ENCODE measurements at regions not wholly inside any gene's neighbourhood (a gene's known extent, or its start where the extent isn't known, plus 50 kb on each side); places are given as distances from the start of the nearest gene placed in this dataset.

GRCh38 chr12:90390947-90391346 is 564.0 kb downstream of the CCER1 start:
- DNase-seq: no peak

GRCh38 chr12:90368081-90368480 is 586.9 kb downstream of the CCER1 start:
- DNase-seq: no peak

DNA sequence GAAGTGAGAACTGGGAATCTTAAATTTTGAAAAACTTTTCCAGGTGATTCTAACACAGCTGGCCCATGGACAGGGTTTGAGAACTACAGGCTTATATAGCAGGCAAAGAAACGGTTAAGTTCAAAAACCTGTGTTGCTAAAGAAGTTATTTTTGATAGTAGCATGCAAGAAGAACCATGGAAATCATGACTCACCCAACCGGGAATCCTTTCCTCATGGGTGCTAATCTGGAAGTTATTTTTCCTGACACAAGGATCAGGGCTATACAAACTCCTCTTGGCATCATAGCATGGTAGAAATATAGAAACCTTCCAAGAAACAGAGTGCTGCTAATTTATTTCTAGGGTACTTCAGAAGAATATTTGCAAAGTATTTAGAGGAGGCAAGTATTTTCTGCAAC is 588.7 kb downstream of the CCER1 start:
- no peak for DNase-seq

DNA sequence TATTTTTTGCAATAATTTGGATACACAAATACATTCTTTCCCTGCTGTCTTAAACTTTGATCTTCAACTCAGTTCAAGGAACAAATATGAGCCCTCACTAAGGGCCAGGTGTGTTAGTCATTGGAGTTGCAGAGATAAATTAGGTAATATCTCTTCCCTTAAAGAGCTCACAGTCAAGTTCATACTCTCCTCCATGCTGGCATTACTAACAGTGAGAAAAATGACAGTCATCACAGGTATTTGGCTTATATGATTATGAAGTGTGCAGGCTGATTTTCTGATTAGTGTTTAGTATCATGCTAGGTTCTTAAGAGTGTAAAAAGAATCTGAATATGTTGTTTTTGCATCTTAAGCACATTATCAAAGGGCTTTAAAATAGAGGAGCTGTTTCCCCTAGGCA is 594.7 kb downstream of the CCER1 start:
- DNase-seq: no peak

GRCh38 chr12:90355711-90356355 is 599.1 kb downstream of the CCER1 start:
- DNase-seq: no peak

GRCh38 chr12:90343966-90344365 is 611.0 kb downstream of the CCER1 start:
- DNase-seq: no peak

DNA sequence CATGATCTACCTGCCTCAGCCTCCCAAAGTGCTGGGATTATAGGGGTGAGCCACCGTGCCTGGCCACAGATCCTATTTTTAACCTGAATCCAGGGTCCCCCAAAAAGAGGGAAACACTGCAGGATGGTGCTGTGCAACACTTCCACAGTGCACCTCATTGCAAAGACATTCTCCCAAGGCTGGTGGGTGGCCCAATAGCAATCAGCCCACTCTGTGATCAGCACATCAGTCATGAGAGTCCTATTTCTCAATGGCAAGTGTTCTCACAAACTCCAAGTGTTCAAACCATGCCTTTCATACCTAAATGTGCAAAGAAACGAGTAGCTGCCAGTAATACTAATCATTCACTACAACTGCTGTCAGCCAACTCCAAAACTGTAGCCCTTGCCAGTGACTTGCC is 612.9 kb downstream of the CCER1 start:
- DNase-seq: no peak

DNA sequence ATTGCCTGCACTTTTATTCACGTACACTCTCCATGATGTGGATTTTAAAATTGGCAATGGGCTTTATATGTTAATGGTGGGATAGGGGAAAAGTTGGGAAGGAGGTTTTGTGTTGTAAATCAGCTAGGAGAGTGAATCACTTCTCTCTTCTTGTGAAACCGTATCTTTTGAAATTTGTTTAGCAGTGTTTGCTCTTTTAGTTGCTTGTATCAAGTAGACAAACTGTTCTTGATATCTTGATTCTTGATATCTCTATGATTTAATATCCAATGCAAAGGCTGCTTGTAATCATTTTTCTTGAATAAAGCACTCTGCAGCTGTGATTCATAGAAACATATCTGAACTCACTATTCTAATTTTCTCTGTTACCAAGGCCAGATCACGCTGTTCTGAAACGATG is 615.1 kb downstream of the CCER1 start:
- no peak for DNase-seq

GRCh38 chr12:90338365-90338764 is 616.6 kb downstream of the CCER1 start:
- no peak for DNase-seq

- no peak for DNase-seq
These were observed 618.0 kb downstream of the CCER1 start for GRCh38 chr12:90337018-90337417.

DNA sequence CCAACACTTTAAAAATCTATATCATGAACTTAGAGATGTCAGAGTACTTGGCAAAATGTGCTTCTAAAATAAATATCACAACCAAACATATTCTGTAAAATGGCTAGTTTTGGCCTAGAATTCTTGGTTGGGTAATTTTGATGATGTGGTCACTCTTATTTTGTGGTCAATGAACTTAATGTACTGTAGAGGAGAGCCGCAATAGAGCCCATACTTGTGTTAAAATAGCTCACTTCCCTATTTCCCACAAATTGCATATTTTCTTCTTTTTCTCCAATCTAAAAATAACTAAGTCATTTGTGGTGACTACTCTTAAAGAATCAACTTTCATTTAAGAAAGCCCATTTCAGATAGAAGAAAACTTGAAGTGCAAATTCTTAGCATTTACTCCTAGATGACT is 619.4 kb downstream of the CCER1 start:
- DNase-seq: no peak

GRCh38 chr12:90333939-90334338 is 621.0 kb downstream of the CCER1 start:
- no peak for DNase-seq

GRCh38 chr12:90333424-90333823 is 621.6 kb downstream of the CCER1 start:
- no peak for DNase-seq

GRCh38 chr12:90331821-90332220 is 623.2 kb downstream of the CCER1 start:
- DNase-seq: no peak

GRCh38 chr12:90331262-90331661 is 622.6 kb upstream of the ATP2B1 start:
- DNase-seq: no peak

DNA sequence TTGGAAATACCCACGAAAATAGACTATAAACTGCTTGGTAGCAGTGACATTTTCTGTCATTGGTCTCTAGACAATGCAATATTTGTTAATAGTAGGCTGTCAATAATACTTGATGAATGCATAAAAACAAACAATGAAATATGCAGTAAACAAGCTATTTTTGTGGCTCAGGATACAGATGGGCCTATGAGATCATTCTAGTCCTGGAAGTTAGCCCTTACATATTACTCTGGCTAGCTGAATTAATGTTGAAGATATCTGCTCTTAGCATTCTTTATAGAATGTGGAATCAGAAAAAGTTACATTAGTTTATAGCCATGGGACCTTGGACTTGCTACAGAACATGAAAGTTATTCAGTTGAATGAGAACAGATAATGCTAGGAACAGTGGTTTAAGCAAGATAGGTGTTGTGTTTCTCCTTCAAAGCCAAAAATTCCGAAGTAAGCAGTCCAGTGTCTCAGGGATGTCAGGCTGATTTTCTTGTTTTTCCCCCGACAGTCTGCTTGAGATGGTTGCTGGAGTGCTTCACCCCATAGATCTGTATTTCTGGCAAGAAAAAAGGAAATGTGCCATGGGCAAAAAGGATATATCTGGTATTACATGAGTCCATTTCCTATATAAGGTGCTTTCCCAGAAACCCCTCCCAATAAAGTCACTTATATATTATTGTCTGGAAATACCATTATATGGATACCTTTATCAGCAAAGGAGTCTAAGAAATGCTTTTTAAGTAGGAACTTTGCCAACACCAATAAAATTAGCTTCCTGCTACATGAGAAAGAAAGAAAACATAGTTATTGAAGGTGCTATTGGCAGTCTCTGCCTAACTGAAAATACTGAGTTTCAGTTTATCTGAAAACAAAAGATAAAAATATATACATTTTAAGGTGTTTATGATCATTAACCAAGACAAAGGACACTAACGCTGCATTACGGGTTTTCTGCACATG is 619.4 kb upstream of the ATP2B1 start:
- no peak for DNase-seq

DNA sequence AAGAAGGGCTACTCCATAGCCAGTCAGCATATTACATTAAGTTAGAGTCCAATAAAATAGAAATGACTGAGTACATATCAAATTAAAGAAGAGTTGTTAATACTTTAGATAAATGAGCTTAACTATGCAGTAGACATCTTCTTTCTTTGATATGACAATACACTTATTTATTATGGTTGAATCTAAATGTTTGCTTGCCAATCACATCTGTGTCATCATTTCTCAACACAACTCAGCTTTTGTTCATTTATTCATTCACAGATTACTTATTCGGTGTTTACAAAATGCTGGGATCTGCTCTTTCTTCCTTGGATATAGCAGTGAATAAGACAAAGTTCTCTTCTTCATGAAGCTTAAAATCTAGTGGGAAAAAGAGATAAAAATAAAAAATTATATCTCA is 614.6 kb upstream of the ATP2B1 start:
- no peak for DNase-seq

GRCh38 chr12:90322006-90322405 is 613.4 kb upstream of the ATP2B1 start:
- DNase-seq: no peak

DNA sequence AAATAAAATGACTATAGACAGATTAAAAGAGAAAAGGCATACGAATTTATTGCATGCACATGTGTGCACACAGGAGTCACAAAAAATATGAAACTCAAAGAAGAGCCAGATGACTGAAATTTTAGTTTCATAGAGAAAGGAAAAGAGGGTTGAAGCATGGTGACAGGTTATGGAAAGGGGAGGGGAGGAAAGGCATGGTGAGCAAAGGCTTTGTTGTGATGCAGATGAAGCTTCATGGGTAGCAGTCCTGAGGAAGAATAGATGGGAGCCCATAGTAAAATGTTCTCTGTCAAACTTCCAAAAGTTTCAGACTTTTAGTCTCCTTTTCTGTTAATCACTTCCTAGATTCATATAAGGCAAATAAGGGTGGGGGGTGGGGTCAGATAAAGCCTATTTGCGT is 612.7 kb upstream of the ATP2B1 start:
- no peak for DNase-seq

- no peak for DNase-seq
These were observed 602.9 kb upstream of the ATP2B1 start for GRCh38 chr12:90311561-90311960.

- DNase-seq: no peak
These were observed 596.7 kb upstream of the ATP2B1 start for GRCh38 chr12:90305379-90305778.

DNA sequence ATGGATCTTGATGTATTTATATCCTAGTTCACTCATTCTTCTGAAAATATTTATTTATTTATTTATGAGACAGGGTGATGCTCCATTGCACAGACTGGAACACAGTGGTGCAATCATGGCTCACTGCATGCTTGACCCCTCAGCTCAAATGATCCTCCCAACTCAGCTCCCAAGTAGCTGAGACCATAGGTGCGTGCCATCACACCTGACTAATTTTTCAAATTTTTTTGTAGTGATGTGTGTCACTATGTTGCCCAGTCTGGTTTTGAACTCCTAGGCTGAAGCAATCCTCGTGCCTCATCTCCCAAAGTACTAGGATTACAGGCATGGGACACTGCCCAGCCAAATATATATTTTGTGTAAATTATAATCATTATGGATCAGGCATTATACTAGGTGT is 595.6 kb upstream of the ATP2B1 start:
- DNase-seq: no peak

DNA sequence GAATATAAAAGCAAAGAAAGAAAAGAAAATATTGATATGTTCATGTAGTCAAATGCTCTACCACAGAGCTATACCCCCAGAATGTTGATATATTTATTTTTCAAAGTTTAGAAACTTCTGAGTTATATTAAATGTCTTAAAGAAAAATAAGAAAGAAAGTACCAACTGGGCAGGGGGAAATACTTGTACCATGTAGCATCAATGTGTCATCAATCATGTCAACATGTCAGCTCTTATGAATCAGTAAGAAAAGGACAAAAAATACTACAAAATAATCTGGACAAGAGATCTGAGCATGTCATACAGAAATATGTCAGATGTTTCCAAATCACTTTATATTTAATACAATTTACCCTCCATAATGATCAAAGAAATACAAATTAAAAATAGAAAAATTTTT is 595.1 kb upstream of the ATP2B1 start:
- DNase-seq: no peak

GRCh38 chr12:90301561-90302133 is 593.0 kb upstream of the ATP2B1 start:
- no peak for DNase-seq

Data from activated CD8-positive, alpha-beta memory T cell treated with anti-CD3 and anti-CD28 coated beads, Interleukin-2, amount 50 U/mL, for 48 hours (primary cell).